Epithelial cell of esophagus (primary cell): ENCODE measurements at regions not wholly inside any gene's neighbourhood (a gene's known extent, or its start where the extent isn't known, plus 50 kb on each side); places are given as distances from the start of the nearest gene placed in this dataset.

Experiments used
- DNase-seq: peaks from one replicate; pipeline ENCODE4 v3.0.0; 2010; ENCODE audit warnings: low read depth
- H3K4me3 ChIP-seq: 2 replicates; pipeline ENCODE4 v1.5.1; 2011; ENCODE audit warnings: mild to moderate bottlenecking, low read length, control low read depth
- TF ChIP-seq, protein P1 (sequence below): IDR thresholded peaks from 2 replicates; pipeline ENCODE4 v1.5.1; 2011; ENCODE audit warnings: low read depth, mild to moderate bottlenecking, low read length, control low read depth, inconsistent platforms; ENCODE audit not compliant: insufficient read depth; ENCODE audit errors: missing control alignments

DNA sequence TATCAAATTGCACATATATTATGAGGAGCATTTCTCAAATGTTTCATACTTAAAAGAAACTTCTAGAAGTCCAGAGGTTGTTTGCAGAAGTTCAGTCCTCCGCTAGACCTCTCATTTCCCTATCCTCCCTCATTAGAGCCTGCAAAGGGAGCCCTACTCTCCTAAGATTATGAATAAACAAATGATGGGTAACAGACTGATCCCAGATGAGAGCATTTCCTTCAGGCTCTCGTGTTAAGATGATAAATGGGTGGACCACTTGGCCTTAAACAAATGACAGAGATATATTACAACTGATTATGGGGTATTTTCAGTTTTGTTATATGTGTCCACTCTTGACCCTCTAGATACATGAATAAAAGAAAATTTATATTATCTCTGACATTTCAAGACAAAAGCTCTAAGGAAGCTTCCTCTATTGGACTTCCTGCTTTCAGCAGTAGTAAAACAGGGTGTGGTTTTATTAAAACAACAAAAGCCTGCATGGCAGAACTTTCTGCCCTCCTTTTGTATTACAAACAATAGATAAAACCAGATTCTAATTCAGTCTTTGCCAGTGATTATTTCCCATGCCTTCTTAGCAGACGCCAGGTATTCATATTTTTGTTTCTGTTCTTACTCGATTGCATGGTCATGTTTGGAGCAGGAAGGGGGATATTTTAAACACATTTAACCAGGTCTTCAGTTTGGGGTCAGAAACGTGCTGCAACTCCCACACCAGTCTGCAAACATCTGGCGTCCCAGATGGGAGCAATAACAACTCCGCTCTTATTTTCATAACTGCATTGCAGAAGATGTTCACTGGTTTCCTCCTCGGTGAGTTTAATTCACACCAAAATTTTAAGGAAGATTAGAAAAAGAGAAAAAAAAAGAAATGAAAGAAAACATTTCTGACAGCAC is 52.4 kb upstream of the FAM204A start:
- H3K4me3 ChIP-seq, result no peak overlapping the region
- DNase-seq, result peak; percentile 17

DNA sequence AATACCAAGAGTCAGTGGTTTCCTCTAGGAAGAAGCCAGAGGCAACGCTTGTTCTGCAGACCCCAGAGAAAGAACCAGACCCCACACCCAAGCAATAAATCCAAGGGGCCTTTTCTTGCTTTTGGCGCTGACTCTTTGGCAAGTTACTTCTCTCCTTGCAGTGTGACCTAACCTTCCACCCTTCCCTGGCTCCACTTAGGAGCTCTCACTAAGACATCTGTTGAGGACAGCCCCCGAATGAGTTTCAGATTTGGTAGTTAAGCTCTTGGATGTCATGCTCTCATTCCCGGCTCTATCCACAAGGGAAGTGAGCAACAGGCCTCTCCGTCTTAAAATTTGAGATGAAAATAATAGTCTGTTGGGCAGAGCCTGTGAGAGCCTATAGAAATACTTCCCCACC is 50.6 kb upstream of the FAM204A start:
- TF ChIP-seq, protein P1, sequence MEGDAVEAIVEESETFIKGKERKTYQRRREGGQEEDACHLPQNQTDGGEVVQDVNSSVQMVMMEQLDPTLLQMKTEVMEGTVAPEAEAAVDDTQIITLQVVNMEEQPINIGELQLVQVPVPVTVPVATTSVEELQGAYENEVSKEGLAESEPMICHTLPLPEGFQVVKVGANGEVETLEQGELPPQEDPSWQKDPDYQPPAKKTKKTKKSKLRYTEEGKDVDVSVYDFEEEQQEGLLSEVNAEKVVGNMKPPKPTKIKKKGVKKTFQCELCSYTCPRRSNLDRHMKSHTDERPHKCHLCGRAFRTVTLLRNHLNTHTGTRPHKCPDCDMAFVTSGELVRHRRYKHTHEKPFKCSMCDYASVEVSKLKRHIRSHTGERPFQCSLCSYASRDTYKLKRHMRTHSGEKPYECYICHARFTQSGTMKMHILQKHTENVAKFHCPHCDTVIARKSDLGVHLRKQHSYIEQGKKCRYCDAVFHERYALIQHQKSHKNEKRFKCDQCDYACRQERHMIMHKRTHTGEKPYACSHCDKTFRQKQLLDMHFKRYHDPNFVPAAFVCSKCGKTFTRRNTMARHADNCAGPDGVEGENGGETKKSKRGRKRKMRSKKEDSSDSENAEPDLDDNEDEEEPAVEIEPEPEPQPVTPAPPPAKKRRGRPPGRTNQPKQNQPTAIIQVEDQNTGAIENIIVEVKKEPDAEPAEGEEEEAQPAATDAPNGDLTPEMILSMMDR, result no peak
- H3K4me3 ChIP-seq, result no peak overlapping the region
- DNase-seq, result no peak

More for the DNA sequence above, 52.4 kb upstream of the FAM204A start:
- TF ChIP-seq, protein P1, result no peak
